ENCODE measurements at regions not wholly inside any gene's neighbourhood (a gene's known extent, or its start where the extent isn't known, plus 50 kb on each side); places are given as distances from the start of the nearest gene placed in this dataset.
"Not testable (repeated sequence)": the region's sequence is repeated elsewhere in the genome, so short reads cannot be mapped to it uniquely, and the experiment has no call there.

DNA sequence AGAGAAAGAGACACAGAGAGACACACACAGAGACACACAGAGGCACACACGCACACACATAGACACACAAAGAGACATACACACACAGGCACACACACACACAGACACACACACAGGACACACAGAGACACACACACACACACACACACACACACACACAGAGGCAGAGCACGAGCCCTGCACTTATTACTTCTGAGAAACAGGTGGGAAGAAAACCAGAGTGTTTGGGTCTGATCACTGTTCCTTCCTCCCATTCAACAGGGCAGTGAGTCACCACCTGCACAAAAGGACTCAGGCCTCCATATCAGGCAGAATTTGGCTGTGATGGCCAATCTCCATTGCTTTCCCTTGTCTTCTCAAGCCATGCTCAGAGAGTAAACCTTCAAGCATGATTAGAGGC is 285.0 kb downstream of the ANAPC1 start:
- DNase-seq, result not testable (repeated sequence)

DNA sequence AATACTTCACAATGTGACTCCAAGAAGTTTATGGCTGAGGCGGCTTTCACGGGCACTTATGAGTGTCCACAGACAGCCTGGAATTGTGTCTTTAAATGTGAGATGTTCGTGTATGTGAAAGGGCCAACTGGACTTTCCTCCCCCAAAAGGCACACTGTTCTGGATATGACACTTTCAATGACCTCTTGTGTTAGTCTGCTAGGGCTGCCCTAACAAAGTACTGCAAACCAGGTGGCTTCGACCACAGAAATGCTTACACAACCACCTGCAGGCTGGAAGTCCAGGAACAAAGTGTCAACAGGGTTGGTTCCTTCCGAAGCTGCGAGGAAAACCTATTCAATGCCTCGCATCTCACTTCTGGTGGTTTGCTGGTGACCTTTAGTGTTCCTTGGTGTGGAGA is 281.7 kb downstream of the ANAPC1 start:
- DNase-seq, result not testable (repeated sequence)

DNA sequence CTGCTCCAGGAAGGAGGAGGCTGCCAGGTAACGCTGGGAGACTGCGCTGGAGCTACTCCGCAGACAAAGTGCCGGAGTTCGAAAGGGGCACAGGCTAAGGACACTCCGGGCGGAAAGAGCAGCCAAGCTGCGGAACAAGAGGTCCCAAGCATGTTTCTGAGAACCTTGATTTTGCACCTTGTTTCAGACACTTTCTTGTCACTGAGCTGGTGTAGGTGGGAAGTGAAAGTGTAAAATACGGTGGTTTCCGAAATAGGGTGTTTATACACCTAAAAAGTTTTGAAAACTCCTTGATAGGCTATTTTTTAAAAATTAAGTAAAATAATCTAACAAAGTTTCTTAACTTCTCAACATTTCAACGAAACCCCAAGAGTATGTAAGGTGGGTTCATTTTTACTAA is 278.2 kb downstream of the ANAPC1 start:
- not testable (repeated sequence) for DNase-seq

DNA sequence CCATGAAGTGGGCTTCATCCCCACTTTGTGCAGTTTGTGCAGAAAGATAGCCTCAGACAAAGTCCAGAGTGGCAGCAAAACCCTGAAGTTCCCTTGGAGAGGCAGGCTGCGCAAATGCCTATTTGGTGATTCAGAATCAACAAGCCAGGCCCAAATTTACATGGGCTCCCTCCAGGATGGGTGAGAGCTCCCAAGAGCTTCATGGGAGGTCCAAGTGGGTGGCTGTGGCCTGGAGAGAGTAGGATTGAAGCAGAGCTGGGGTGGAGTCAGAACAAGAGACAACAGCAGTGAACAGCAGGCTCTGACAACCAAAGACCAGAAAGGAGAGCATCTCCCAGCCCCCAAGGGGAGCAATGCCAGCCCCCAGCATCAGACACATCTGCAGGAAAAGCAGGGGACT is 277.4 kb downstream of the ANAPC1 start:
- not testable (repeated sequence) for DNase-seq

DNA sequence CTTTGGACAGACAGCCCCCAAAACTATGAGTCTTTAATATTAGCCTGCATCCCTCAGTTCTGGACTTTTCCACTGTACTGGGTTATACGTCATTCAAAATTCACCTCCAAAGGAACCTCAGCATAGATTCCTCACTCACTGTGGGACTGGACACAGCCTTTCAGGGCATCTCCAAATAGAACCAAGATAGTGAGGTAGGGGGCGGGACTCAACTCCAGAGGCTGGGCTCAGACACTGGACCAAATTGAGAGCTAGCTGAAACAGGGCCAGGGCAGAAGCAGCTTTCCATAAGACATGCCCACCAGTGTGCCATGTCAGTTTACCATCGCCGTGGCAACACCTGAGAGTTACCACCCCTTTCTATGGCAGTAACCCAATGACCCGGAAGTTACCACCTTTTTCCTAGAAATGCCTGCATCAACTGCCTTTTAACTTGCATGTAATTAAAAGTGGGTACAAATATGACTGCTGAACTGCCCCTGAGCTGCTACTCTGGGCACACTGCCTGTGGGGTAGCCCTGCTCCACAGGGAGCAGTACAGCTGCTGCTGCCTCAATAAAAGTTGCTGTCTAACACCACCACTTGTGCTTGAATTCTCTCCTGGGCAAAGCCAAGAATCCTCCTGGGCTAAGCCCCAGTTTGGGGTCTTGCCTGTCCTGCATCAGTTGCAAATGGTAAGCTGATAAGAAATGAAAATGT is 274.7 kb downstream of the ANAPC1 start:
- not testable (repeated sequence) for DNase-seq

DNA sequence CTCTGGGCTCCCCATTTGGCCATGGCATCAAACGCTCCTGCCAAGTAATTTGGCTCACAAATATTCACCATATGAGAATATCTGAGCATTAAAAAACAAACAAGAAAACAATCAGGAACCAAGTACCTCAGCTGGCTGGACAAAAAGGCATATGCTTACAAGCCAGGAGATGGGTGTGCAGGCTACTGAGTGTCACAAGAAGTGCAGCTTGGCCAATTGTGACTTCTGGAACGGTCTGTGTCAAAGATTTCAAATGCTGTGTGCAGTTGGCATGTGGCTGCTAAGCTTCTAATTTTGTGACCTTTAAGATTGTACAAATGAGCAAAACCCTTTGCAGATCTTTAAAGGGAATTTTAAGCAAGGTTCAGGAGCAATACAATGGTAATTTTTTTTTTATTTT is 274.0 kb downstream of the ANAPC1 start:
- DNase-seq, result not testable (repeated sequence)

DNA sequence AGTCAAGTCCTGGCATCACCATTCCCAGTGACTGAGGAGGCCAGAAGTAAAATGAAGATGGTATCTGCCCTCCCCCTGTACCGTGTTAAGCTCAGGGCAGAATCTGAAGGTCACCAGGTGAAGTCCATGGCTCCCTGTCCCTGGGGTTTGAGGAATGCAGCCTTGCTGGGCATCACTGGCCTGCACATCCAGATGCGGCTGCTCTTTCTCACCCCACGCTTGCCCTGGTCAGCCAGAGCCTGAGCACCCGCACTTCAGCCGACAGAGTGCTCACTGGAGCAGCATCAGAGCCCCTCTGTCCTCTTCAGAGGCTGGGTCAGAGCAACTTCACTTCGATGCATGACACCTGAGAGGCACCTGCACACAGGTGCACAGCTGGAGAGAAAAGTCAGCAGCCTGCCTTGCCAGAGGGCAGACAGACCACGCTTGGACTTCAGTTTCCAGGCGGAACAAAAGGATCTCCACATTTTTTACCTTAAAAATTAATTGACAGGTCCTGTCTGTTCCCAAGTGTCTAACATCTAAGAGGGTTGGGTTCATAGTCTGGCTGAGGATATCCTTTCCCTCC is 267.3 kb downstream of the ANAPC1 start:
- no peak for DNase-seq

DNA sequence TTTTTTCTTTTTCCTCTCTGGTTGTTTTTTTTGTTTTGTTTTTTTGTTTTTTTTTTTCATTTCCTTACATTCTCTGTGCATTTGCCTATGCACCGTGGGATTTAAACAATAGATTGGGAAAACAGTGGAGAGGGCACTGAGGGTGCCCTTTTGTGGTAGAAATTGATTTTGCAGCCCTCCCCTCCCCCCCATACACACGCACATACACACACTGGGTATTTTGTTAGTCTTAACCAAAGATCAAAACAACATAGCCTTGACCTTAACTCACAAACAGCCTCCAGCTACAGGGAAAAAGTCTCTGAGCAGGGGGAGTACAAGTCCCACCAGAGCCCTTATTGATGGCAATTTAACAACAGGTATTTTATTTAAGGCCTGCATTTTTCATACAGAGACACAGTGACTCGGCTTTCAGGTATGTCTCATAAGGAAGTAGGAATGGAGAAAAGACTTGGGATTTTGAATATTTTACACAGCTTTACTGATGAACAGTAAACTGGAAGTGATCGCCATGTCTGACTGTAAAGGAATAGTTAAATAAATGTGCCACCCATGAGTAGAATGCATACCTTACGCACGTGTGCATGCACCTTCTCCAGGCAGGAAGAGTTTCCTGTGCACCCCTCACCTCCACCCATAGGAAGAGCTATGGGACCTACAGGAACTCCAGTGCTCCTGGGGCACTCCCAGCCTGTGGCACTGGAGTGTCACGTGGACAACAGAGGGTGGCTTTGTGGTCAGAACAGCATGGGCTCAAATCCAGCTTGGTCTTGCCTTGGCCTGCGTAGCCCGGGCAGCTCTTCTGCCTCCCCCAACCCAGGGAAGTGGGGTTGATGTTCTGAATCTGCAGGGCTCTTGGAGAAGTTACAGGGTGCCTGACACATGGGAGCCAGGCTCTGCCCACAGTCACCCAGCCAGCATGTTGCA is 266.4 kb downstream of the ANAPC1 start:
- DNase-seq, result no peak

DNA sequence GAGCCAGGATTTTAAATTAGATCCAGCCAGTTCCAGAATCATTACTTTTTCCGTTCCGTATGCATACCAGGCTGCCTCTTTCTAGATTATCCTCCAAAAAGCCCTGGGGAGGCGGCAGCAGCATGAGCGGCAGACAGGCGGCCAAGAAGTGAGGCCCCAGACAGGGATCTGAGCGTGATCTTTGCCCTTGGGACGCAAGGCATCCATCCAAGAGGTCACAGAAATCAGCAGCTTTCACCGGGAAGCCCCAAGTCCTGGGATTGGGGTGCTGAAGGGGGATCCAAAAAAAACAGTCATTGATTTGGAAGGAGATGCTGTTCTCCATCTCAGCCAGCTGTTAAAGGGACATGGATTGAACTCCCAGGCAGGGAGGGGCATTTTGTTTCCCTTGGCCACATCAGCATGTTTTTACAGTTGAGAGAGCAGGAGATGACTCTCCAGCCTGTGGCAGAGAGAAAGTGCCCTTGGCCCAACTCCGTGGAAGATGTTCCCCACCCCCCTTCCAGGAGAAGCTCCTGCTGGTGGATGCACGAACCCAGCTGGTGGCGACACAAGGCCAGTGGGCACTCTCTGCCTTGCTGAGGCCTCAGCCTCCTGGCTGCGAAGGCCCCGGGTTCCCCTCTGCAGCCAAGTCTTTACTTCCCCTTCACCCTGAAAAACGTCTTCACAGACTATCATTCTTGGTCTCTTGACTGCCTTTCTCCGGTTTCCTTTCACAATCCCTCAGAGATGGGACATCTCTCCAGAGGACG is 265.6 kb downstream of the ANAPC1 start:
- DNase-seq, result peak; percentile 50 to 85

DNA sequence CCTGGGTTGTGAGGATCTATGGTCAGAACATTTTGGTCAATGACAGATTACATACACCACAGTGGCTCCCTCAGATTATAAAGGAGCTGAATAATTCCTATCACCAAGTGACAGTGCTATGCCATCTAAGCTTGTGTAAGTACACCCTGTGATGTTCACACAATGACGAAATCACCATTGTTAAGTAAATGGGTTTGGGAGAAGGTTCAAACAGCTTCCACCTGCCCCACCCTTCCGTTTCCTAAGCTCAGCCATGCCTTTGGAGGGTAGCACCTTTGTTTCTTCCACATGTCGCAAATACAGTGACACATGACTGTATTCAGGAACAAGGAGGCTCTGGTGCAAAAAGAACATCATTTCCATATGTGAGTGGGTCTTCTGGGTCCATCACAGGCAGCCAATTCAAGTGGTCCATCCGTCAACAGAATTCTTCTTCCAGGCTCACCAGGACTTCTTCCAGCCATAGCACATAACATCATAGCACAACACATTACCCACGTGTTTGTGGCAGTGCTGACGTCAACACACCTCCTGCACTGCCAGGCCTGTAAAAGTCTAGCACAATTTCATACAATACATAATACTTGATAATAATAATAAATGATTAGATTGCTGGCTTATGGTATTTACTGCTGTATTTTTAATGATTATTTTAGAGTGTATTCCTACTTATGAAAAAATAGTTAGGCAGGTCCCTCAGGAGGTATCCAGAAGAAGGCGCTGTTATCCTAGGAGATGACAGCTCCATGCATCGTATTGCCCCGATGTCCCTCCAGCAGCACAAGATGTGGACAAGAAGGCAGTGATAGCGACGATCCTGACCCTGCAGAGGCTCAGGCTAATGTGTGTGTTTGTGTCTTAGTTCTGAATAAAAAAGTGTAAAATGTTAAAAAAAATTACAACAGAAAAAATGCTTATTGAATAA is 264.8 kb downstream of the ANAPC1 start:
- no peak for DNase-seq

DNA sequence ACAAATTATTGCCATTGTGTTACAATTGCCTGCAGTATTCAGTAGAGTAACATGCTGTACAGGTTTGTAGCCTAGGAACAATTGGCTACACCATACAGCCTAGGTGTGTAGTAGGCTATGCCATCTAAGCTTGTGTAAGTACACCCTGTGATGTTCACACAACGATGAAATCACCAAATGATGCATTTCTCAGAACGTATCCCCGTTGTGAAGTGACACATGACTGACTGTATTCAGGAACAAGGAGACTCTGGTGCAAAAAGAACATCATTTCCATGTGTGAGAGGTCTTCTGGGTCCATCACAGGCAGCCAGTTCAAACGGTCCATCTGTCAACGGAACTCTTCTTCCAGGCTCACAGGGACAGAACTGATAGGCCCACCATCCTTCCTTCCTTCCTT is 263.7 kb downstream of the ANAPC1 start:
- no peak for DNase-seq

DNA sequence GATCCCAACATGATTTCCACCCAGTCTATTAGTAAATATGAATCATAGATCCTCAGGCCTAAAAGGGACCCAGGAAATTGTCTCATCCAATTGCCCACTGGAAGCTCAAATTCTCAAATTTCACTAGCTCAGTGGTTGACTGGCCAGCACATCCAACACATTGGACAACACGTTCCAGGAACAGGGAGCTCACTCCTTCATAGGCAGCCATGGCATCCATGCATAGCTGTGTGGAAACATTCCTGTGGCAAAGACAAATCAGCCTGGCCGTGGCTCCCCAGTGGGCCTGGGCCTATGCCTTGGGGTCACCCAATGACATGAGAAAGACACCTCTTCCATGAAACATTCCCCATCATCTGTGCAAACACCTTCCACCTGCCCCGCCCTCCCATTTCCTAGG is 261.1 kb downstream of the ANAPC1 start:
- DNase-seq, result no peak

DNA sequence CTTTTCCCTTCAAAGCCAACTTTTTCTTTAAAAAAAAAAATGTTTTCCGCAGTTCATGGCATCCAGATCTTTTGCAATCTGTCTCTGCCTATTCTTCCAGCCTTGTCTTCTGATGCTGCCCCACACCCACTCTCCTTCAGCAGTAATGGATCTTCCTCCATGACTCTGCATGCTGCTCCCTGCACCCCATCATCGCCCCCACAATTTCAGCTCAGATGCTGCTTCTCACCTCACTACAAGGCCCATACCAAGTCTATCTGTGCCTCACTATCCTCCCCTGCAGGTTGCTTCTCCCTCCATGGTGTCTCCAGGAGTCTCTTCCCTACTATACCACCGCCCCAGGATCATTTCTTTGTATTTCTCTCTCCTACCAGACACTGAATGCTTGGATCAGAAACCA is 260.6 kb downstream of the ANAPC1 start:
- no peak for DNase-seq

DNA sequence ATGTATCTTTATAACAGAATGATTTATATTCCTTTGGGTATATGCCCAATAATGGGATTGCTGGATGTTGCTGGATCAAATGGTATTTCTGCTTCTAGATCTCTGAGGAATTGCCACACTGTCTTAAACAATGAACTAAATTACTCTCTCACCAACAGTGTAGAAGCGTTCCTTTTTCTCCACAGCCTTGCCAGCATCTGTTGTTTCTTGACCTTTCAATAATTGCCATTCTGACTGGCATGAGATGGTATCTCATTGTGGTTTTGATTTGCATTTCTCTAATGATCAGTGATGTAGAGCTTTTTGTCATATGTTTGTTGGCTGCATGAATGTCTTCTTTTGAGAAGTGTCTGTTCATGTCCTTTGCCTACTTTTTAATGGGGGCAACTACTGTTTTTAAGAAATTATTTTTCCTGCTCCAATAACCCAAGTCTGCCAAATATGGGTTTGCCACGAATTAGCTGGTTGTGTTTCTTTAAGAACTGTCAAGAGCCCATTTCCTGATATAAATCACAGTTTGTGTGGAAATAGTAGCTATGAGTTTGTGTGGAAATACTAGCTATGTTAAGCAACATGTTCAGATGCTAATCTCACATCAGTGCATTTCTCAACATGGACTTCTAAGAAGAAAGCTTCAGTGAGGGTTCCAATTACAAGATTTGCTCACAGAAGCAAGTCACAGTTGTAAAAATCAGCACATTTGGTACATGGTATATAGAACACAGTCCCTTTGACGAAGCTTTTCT is 259.4 kb downstream of the ANAPC1 start:
- no peak for DNase-seq

DNA sequence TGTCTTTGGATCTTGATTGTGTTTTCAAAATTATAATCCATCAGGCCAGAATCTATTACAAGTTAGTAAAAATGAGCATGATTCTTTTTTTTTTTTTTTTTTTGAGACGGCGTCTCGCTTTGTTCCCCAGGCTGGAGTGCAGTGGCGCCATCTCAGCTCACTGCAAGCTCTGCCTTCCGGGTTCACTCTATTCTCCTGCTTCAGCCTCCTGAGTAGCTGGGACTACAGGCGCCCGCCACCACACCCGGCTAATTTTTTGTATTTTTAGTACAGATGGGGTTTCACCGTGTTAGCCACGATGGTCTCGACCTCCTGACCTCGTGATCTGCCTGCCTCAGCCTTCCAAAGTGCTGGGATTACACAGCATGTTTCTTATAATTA is 258.8 kb downstream of the ANAPC1 start:
- DNase-seq, result not testable (repeated sequence)

DNA sequence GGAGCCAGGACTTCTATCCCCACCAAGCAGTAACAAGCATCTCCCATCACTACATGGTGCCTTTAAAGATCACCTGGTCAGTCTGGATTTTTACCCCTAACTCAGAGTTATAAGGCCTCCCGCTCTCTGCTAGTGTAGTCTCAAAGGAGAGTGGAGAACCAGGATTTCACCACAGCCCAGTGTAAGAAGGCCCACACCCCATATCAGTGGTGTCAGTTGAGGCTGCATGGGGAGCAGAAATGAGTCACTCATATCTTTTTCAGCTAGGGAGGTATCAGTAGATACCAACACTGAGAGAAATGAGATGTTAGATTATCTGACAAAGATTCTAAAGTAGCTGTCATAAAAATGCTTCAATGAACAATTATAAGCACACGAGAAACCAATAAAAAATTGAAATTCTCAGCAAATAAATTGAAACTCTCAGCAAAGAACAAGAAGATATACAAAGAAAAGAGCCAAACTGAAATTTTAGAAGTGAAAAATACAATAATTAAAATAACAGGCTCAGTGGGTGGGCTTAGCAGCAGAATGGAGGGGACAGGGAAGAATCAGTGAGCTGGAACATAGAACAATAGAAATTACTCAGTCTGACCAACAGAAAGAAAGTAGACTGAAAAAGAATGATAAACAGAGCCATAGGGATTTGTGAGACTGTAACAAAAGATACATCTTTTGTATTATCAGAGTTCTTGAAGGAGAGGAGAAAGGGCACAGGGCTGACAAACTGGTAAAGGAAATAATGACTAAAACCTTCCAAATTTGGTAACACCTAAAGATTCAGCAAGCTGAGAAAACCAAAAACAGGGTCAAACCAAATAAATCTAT is 257.7 kb downstream of the ANAPC1 start:
- DNase-seq, result no peak

DNA sequence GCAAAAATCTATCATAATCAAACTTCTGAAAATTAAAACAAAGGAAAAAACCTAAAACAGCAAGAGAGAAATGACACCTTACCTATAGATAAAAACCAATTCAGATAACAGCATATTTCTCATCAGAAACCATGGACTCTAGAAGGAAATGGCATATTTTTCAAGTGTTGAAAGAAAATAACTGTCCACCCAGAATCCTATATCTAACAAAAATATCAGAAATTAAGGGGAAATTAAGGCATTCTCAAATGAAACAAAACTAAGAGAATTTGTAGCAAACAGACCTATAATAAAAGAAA is 257.2 kb downstream of the ANAPC1 start:
- no peak for DNase-seq

DNA sequence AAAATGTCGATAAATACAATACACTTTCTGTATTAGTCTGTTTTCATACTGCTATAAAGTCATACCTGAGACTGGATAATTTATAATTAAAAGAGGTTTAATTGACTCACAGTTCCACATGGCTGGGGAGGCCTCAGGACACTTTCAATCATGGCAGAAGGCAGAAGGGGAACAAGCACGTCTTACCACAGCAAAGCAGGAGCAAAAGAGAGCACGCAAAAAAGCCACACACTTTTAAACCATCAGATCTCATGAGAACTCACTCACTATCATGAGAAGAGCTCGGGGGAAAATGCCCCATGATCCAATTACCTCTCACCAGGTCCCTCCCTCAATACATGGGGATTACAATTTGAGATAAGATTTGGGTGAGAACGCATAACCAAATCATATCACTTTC is 256.7 kb downstream of the ANAPC1 start:
- DNase-seq, result no peak

DNA sequence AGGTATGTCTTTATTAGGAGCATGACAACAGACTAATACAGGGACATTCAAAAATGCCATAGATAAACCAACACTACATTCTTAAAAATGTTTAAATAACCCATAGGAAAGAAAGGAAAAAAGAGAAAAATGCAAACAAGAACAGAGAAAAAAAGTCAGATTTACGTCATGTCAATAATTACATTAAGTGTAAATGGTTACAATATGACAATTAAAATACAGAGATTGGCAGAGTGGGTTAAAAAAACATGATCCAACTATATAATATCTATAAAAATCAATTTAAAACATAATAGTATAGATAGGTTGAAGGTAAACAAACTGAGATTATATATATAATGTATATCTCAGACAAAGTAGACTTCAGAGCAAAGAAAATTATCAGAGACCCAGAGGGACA is 255.8 kb downstream of the ANAPC1 start:
- DNase-seq, result no peak

DNA sequence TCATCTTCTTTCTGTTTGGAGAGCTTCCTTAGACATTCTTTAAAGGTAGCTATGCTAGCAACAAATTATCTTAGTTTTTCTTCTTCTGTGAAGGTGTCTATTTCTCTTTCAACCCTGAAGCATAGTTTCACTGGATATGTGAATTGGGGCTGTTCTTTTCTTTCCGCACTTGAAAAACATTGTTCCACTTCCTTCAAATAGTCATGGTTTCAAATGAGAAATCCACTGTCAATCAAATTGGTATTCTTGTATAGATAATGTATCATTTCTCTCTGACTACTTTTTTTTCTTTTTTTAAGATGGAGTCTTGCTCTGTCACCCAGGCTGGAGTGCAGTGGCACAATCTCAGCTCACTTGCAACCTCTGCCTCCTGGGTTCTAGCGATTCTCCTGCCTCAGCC is 254.0 kb downstream of the ANAPC1 start:
- no peak for DNase-seq

DNA sequence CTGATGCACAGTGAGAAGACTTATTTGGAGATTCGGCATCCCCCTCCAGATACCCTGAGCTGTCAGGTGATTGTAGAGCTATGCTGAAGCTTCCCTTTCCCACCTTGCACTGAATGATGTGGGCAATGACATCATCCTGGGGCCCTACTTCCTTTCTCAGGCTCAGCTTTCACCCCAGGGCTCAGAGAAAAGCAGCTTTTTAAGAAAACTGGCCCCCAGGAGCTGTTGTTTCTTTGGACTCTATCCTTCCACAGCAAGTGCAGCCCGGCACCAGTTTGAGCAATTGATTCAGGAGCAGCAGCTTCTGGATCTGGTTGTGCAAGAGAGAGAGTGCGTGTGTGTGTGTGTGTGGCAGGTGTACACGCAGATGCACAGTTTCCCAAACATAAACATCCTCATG is 251.3 kb downstream of the ANAPC1 start:
- no peak for DNase-seq

All from NCI-H446 (cell line).